Testis (tissue), 2 donors: ENCODE measurements at regions not wholly inside any gene's neighbourhood (a gene's known extent, or its start where the extent isn't known, plus 50 kb on each side); places are given as distances from the start of the nearest gene placed in this dataset.

Experiments
- DNase-seq: peaks from one replicate; pipeline ENCODE4 v3.0.0-alpha.2; 2019
- H3K27ac ChIP-seq, 2 donors: fragments of 200-600 bp; sonication (generic); one replicate each; pipeline ENCODE4 v1.5.1; 2019
- H3K27me3 ChIP-seq: fragments of 200-600 bp; sonication (generic); one replicate; pipeline ENCODE4 v1.5.1; 2019
- H3K36me3 ChIP-seq: fragments of 200-600 bp; sonication (generic); one replicate; pipeline ENCODE4 v1.5.1; 2017; ENCODE audit warnings: low read depth; ENCODE audit errors: missing control alignments
- H3K4me1 ChIP-seq: fragments of 200-600 bp; sonication (generic); one replicate; pipeline ENCODE4 v1.5.1; 2019
- H3K4me3 ChIP-seq, 2 donors: fragments of 200-600 bp; sonication (generic); one replicate each; pipeline ENCODE4 v1.5.1; 2017 to 2019
- H3K9me3 ChIP-seq: fragments of 200-600 bp; sonication (generic); one replicate; pipeline ENCODE4 v1.5.1; 2017
- CTCF ChIP-seq, 3 experiments: fragments of 450-650 bp in 2 of 3; fragments of 200-600 bp in 1 of 3; sonication (generic) in 1 of 3; IDR thresholded peaks; one replicate each; pipeline ENCODE4 v1.5.1; 2016 to 2019; ENCODE audit warnings: antibody characterized with exemption in 3 of 3, mild to moderate bottlenecking in 2 of 3, moderate library complexity in 1 of 3
- POLR2A ChIP-seq: fragments of 450-650 bp; IDR thresholded peaks from one replicate; pipeline ENCODE4 v1.6.1; 2017; ENCODE audit warnings: antibody characterized with exemption, mild to moderate bottlenecking, moderate library complexity
- whole genome bisulfite sequencing, 2 donors: methylation state at CpG; one replicate each; pipeline ENCODE4 v1.1.5; 2018; 5-methylcytosine and 5-hydroxymethylcytosine counted together
- intact Hi-C: fragments of 100-400 bp; cut with DNase I; formaldehyde crosslinking; loops from one replicate; pipeline ENCODE4 v1.15.1; 2023; ENCODE audit warnings: low total_unique reads

GRCh38 chr11:95456714-95457491, 225.9 kb upstream of the SESN3 start:
- no peak for DNase-seq
- Histone ChIP-seq H3K9me3 (no peaks in the 10 kb centered on the region), H3K27ac (no peak overlapping the region), H3K4me3 (no peak overlapping the region), H3K4me1 (no peaks in the 10 kb centered on the region), H3K27me3 (no peaks in the 10 kb centered on the region), H3K36me3 (no peaks in the 10 kb centered on the region)
- no peak for TF ChIP-seq CTCF (IDR thresholded peaks at IDR 0.05)
- no peak for TF ChIP-seq POLR2A
- intact Hi-C loops: no loop called here
- 93 to 98% methylated on average over 7 of the region's 7 CpGs for WGBS, 2 donors

- 85 to 91% methylated on average over 6 of the region's 6 CpGs for WGBS, 2 donors
- Histone ChIP-seq H3K27me3 (no peaks in the 10 kb centered on the region), H3K36me3 (no peaks in the 10 kb centered on the region), H3K27ac (no peak overlapping the region), H3K4me3 (no peak overlapping the region), H3K4me1 (peaks cover 5% of the 10 kb centered on the region), H3K9me3 (no peaks in the 10 kb centered on the region)
- intact Hi-C loops: no loop called here
- TF ChIP-seq CTCF (IDR thresholded peaks at IDR 0.05) (no peak), POLR2A (no peak)
- DNase-seq: no peak
These were observed 224.4 kb upstream of the SESN3 start for GRCh38 chr11:95455228-95455970.

GRCh38 chr11:95453616-95454171, 222.7 kb upstream of the SESN3 start:
- Histone ChIP-seq H3K9me3 (no peaks in the 10 kb centered on the region), H3K27ac (no peak overlapping the region), H3K4me1 (peaks cover 5% of the 10 kb centered on the region), H3K36me3 (no peaks in the 10 kb centered on the region), H3K4me3 (no peak overlapping the region), H3K27me3 (no peaks in the 10 kb centered on the region)
- TF ChIP-seq CTCF (IDR thresholded peaks at IDR 0.05) (no peak), POLR2A (no peak)
- intact Hi-C loops: no loop called here
- 84 to 87% methylated on average over 6 to 7 of the region's 7 CpGs for WGBS, 2 donors
- no peak for DNase-seq

- DNase-seq: no peak
- 90 to 100% methylated on average over 1 of the region's 1 CpG for WGBS, 2 donors
- no peak for TF ChIP-seq POLR2A
- TF ChIP-seq CTCF (IDR thresholded peaks at IDR 0.05): no peak
- no peaks in the 10 kb centered on the region for H3K9me3 ChIP-seq
- no peak overlapping the region for H3K4me3 ChIP-seq
- no peaks in the 10 kb centered on the region for H3K27me3 ChIP-seq
- no peaks in the 10 kb centered on the region for H3K36me3 ChIP-seq
- intact Hi-C loops: no loop called here
- peaks cover 5% of the 10 kb centered on the region for H3K4me1 ChIP-seq
- no peak overlapping the region for H3K27ac ChIP-seq
These were observed 220.7 kb upstream of the SESN3 start for GRCh38 chr11:95451682-95452081.
